ENCODE measurements at regions not wholly inside any gene's neighbourhood (a gene's known extent, or its start where the extent isn't known, plus 50 kb on each side); places are given as distances from the start of the nearest gene placed in this dataset.

- no peak for DNase-seq (ENCODE audit: low spot score)
Measured at GRCh38 chr11:8337130-8337795, 73.6 kb upstream of the LMO1 start.

GRCh38 chr11:8336356-8337129 is 72.9 kb upstream of the LMO1 start:
- H3K4me1 ChIP-seq (ENCODE audit: insufficient read depth), result no peaks in the 10 kb centered on the region
- H4K20me1 ChIP-seq (ENCODE audit: insufficient read depth, poor library complexity, severe bottlenecking), result no peaks in the 10 kb centered on the region
- TF ChIP-seq EZH2 (IDR thresholded peaks at IDR 0.05; ENCODE audit: borderline replicate concordance), result no peak
- no peak for TF ChIP-seq CTCF (IDR thresholded peaks at IDR 0.05; ENCODE audit: poor library complexity)
- TF ChIP-seq EZH2phosphoT487 (IDR thresholded peaks at IDR 0.05; ENCODE audit: low read depth, severe bottlenecking, unreplicated experiment), result no peak
- 76% methylated on average over 17 of the region's 17 CpGs for WGBS (ENCODE audit: low lambda C conversion rate, missing lambda C conversion rate)
- no peak overlapping the region for H2AFZ ChIP-seq
- H3K27ac ChIP-seq, result no peak overlapping the region
- H3K4me3 ChIP-seq, result no peak overlapping the region
- H3K79me2 ChIP-seq, result no peaks in the 10 kb centered on the region
- H3K36me3 ChIP-seq (replicated peaks; ENCODE audit: insufficient read depth, low read depth), result no peaks in the 10 kb centered on the region
- no peaks in the 10 kb centered on the region for H3K9me2 ChIP-seq (replicated peaks; ENCODE audit: insufficient read depth)
- no peaks in the 10 kb centered on the region for H3K27me3 ChIP-seq
- no peak for DNase-seq (ENCODE audit: low spot score)
- H3K9me3 ChIP-seq (ENCODE audit: low read depth), result no peaks in the 10 kb centered on the region
- H3K4me2 ChIP-seq, result no peak overlapping the region

More at GRCh38 chr11:8337130-8337795, 73.6 kb upstream of the LMO1 start:
- H2AFZ ChIP-seq, result no peak overlapping the region
- H3K36me3 ChIP-seq (replicated peaks; ENCODE audit: insufficient read depth, low read depth), result no peaks in the 10 kb centered on the region
- H3K27ac ChIP-seq, result no peak overlapping the region
- no peaks in the 10 kb centered on the region for H3K9me3 ChIP-seq (ENCODE audit: low read depth)
- H3K9me2 ChIP-seq (replicated peaks; ENCODE audit: insufficient read depth), result no peaks in the 10 kb centered on the region
- no peak overlapping the region for H3K4me3 ChIP-seq
- H3K4me2 ChIP-seq, result no peak overlapping the region
- H4K20me1 ChIP-seq (ENCODE audit: insufficient read depth, poor library complexity, severe bottlenecking), result no peaks in the 10 kb centered on the region
- H3K79me2 ChIP-seq, result no peaks in the 10 kb centered on the region
- 91% methylated on average over 12 of the region's 19 CpGs for WGBS (ENCODE audit: low lambda C conversion rate, missing lambda C conversion rate)
- H3K27me3 ChIP-seq, result no peaks in the 10 kb centered on the region
- TF ChIP-seq EZH2phosphoT487 (IDR thresholded peaks at IDR 0.05; ENCODE audit: low read depth, severe bottlenecking, unreplicated experiment), result no peak
- no peak for TF ChIP-seq EZH2 (IDR thresholded peaks at IDR 0.05; ENCODE audit: borderline replicate concordance)
- no peak for TF ChIP-seq CTCF (IDR thresholded peaks at IDR 0.05; ENCODE audit: poor library complexity)
- H3K4me1 ChIP-seq (ENCODE audit: insufficient read depth), result no peaks in the 10 kb centered on the region

- H3K4me2 ChIP-seq, result no peak overlapping the region
- H4K20me1 ChIP-seq (ENCODE audit: insufficient read depth, poor library complexity, severe bottlenecking), result no peaks in the 10 kb centered on the region
- H3K36me3 ChIP-seq (replicated peaks; ENCODE audit: insufficient read depth, low read depth), result no peaks in the 10 kb centered on the region
- DNase-seq (ENCODE audit: low spot score), result no peak
- H3K27ac ChIP-seq, result no peak overlapping the region
- TF ChIP-seq EZH2 (IDR thresholded peaks at IDR 0.05; ENCODE audit: borderline replicate concordance) (no peak), CTCF (IDR thresholded peaks at IDR 0.05; ENCODE audit: poor library complexity) (no peak), EZH2phosphoT487 (IDR thresholded peaks at IDR 0.05; ENCODE audit: low read depth, severe bottlenecking, unreplicated experiment) (no peak)
- H3K27me3 ChIP-seq, result no peaks in the 10 kb centered on the region
- H2AFZ ChIP-seq, result no peak overlapping the region
- no peak overlapping the region for H3K4me3 ChIP-seq
- no peaks in the 10 kb centered on the region for H3K9me2 ChIP-seq (replicated peaks; ENCODE audit: insufficient read depth)
- no peaks in the 10 kb centered on the region for H3K79me2 ChIP-seq
- no peaks in the 10 kb centered on the region for H3K9me3 ChIP-seq (ENCODE audit: low read depth)
- no peaks in the 10 kb centered on the region for H3K4me1 ChIP-seq (ENCODE audit: insufficient read depth)
- WGBS (ENCODE audit: low lambda C conversion rate, missing lambda C conversion rate), result 81% methylated on average over 7 of the region's 7 CpGs
Measured at GRCh38 chr11:8335683-8336082, 72.0 kb upstream of the LMO1 start.

Data from hepatocyte (in vitro differentiated cells).